ENCODE measurements at regions not wholly inside any gene's neighbourhood (a gene's known extent, or its start where the extent isn't known, plus 50 kb on each side); places are given as distances from the start of the nearest gene placed in this dataset.
"Not testable (repeated sequence)": the region's sequence is repeated elsewhere in the genome, so short reads cannot be mapped to it uniquely, and the experiment has no call there.

GRCh38 chr2:124967325-124967724 lies 942.2 kb downstream of the CNTNAP5 start:
- DNase-seq (ENCODE audit: low spot score), result no peak

GRCh38 chr2:124970030-124970429 lies 944.9 kb downstream of the CNTNAP5 start:
- DNase-seq (ENCODE audit: low spot score), result peak; percentile 77

GRCh38 chr2:124973396-124973795 lies 948.3 kb downstream of the CNTNAP5 start:
- DNase-seq (ENCODE audit: low spot score), result no peak

GRCh38 chr2:124975224-124975623 lies 950.1 kb downstream of the CNTNAP5 start:
- no peak for DNase-seq (ENCODE audit: low spot score)

GRCh38 chr2:124975648-124976047 lies 950.6 kb downstream of the CNTNAP5 start:
- DNase-seq (ENCODE audit: low spot score), result no peak

- no peak for DNase-seq (ENCODE audit: low spot score)
Measured at GRCh38 chr2:124978597-124978996, 953.5 kb downstream of the CNTNAP5 start.

GRCh38 chr2:124983595-124983994 lies 958.5 kb downstream of the CNTNAP5 start:
- no peak for DNase-seq (ENCODE audit: low spot score)

GRCh38 chr2:124985270-124985669 lies 960.2 kb downstream of the CNTNAP5 start:
- DNase-seq (ENCODE audit: low spot score), result no peak

GRCh38 chr2:124986136-124986535 lies 961.0 kb downstream of the CNTNAP5 start:
- no peak for DNase-seq (ENCODE audit: low spot score)

- not testable (repeated sequence) for DNase-seq (ENCODE audit: low spot score)
Measured at GRCh38 chr2:124986870-124987269, 961.8 kb downstream of the CNTNAP5 start.

GRCh38 chr2:124987436-124987835 lies 962.3 kb downstream of the CNTNAP5 start:
- DNase-seq (ENCODE audit: low spot score), result not testable (repeated sequence)

GRCh38 chr2:124988111-124988510 lies 963.0 kb downstream of the CNTNAP5 start:
- DNase-seq (ENCODE audit: low spot score), result no peak

- DNase-seq (ENCODE audit: low spot score), result no peak
Measured at GRCh38 chr2:124988794-124989193, 963.7 kb downstream of the CNTNAP5 start.

GRCh38 chr2:124993809-124994208 lies 968.7 kb downstream of the CNTNAP5 start:
- DNase-seq (ENCODE audit: low spot score), result no peak

GRCh38 chr2:124995185-124995912 lies 970.3 kb downstream of the CNTNAP5 start:
- no peak for DNase-seq (ENCODE audit: low spot score)

- DNase-seq (ENCODE audit: low spot score), result no peak
Measured at GRCh38 chr2:124996406-124996805, 971.3 kb downstream of the CNTNAP5 start.

GRCh38 chr2:124999906-125000305 lies 974.8 kb downstream of the CNTNAP5 start:
- no peak for DNase-seq (ENCODE audit: low spot score)

- no peak for DNase-seq (ENCODE audit: low spot score)
Measured at GRCh38 chr2:125004106-125004800, 979.2 kb downstream of the CNTNAP5 start.

- no peak for DNase-seq (ENCODE audit: low spot score)
Measured at GRCh38 chr2:125006676-125007075, 981.6 kb downstream of the CNTNAP5 start.

- DNase-seq (ENCODE audit: low spot score), result peak; percentile 44
Measured at GRCh38 chr2:125028721-125029120, 1003.6 kb downstream of the CNTNAP5 start.

GRCh38 chr2:125033871-125034270 lies 1008.8 kb downstream of the CNTNAP5 start:
- no peak for DNase-seq (ENCODE audit: low spot score)

GRCh38 chr2:125037135-125037653 lies 1012.1 kb downstream of the CNTNAP5 start:
- DNase-seq (ENCODE audit: low spot score), result no peak

GRCh38 chr2:125041846-125042245 lies 1016.8 kb downstream of the CNTNAP5 start:
- no peak for DNase-seq (ENCODE audit: low spot score)

All from Ammon's horn (tissue), 1 donor.